ENCODE measurements at regions not wholly inside any gene's neighbourhood (a gene's known extent, or its start where the extent isn't known, plus 50 kb on each side); places are given as distances from the start of the nearest gene placed in this dataset.

DNA sequence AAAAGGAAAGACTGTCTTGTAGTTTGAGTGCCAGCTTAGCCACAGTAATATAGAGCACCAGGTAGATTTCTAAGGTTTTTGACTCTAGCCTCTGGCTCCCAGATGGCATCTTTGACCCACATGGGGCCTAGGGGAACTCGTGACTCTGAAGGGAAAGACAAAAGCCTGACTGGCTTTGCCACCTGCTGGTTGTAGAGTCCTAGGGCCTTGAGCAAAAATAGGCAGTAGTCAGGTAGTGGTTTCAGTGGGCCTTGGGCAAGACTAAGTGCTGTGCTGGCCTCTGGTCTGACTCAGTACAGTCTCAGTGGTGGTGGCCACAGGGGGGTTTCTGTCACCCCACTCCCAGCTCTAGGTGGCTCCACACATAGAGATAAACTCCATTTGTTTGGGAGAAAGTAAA is 349.4 kb downstream of the FAM181B start:
- DNase-seq (ENCODE audit: low read depth, low spot score) = no peak

- no peak for DNase-seq (ENCODE audit: low read depth, low spot score)
Measured at GRCh38 chr11:82373781-82374542, 359.7 kb downstream of the FAM181B start.

- no peak for DNase-seq (ENCODE audit: low read depth, low spot score)
Measured at GRCh38 chr11:82365351-82365750, 368.3 kb downstream of the FAM181B start.

DNA sequence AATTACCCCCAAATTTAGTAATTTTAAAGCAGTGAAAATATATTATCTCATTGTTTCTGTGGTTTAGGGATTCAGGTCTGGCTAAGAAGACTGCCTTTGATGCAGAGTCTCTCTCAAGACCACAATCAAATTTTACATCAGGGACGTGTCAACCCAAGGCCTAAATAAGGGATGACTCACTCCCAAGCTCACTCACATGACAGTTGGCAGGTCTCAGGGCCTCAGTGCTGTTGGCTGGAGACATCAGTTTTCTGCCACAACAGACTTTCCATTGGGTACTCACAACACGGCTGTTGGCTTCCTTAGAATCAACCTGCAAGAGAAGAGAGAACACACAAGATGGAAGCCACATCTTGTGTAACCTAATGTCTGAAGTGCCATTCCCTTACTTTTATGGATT is 377.3 kb downstream of the FAM181B start:
- peak; percentile 54 for DNase-seq (ENCODE audit: low read depth, low spot score)

DNA sequence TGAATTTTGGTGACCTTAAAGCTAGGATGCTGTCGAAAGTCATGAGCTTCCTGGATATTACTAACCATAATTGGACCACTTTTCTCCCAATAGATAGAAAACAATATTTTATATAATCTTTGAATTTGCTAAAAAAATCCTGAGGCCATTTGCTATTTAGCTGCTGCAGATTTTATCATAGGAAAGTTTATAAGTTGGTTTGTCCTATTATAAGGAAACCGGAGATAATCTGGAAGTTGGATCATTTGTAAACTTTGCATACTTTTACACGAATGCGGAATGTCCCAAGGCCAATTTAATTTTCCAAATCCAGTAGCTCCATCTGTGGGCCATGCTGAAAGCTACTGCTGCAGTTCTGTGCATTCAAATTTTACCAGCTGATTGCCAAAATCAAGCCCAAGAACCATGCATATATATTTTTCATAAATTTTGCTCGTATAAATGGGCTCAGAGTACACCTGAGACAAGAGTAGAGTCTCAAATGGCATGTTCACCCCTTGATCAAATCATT is 378.3 kb downstream of the FAM181B start:
- no peak for DNase-seq (ENCODE audit: low read depth, low spot score)

- no peak for DNase-seq (ENCODE audit: low read depth, low spot score)
Measured at GRCh38 chr11:82326853-82327252, 406.8 kb downstream of the FAM181B start.

GRCh38 chr11:82321206-82321605 is 412.5 kb downstream of the FAM181B start:
- no peak for DNase-seq (ENCODE audit: low read depth, low spot score)

DNA sequence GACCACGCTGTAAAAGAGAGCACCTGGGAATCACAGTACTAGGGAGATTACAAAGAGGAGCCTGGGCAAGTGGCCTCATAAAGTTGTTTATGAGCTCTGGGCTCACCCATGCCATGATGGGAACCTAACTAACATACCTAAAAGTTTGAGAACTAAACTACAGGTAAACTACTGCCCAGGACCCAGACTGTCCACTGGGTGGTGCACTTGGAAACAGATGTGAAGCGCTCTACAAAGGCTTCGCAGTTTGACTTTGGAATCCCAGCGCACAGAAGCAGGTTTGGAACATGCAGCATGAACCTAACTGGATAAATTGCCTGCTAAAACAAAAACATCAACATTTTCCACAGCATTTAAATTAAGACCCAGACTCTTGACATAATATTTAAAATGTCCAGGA is 418.6 kb downstream of the FAM181B start:
- DNase-seq (ENCODE audit: low read depth, low spot score) = peak; percentile 26

GRCh38 chr11:82308979-82309378 is 424.7 kb downstream of the FAM181B start:
- DNase-seq (ENCODE audit: low read depth, low spot score) = no peak

DNA sequence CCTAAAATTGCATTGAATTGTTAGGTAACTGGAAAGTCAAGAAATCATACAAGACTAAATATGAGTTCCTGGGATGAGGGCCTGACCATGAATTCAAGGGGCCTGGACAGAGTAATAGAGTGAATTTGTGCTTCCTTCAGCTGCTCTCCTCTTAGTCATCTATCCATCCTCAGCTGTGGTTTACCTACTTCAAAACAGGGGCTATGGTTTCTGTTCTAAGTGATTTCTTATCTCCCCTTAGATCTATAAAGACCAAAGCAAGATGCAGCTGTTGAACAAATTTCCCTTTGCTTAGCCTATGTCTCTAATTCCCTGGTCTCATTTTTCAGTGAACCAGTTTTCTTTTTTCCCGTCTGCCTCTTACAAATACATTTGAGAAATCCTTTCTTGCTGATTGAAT is 428.5 kb downstream of the FAM181B start:
- DNase-seq (ENCODE audit: low read depth, low spot score) = no peak

GRCh38 chr11:82303671-82304070 is 430.0 kb downstream of the FAM181B start:
- no peak for DNase-seq (ENCODE audit: low read depth, low spot score)

DNA sequence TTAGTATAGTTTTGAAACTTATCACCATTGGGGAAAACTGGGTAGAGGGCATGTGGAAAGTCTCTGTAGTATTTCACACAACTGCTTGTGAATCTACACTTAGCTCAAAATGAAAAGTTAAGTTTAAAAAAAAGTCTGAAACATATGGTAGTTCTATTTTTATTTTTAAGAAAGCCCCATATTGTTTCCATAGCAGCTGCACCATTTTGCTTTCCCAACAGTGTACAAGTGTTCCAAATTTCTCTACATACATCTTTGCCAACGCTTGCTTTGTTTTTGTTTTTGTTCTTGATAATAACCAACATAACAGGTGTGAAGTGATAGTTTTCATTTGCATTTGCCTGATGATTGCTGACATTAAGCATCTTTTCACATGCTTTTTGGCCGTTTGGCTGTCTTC is 445.2 kb downstream of the FAM181B start:
- DNase-seq (ENCODE audit: low read depth, low spot score) = no peak

DNA sequence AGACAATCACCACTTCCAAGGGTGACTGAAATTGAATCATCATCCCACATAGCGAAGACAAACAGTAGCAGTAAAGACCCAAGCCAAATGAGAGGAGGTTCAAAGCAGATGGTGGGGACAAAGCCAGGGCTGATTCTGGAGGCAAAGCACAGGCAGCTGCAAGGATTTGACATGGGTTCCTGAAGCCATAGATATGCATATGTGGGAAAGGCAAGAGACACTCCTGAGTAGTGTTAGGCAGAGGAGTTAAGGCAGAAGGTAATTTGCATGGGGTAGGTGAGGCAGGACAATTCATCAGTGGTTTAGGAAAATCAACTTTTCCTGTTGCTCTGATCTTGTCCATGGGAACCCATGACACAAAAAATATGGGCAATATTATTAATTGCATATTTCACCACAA is 462.8 kb downstream of the FAM181B start:
- DNase-seq (ENCODE audit: low read depth, low spot score) = no peak

GRCh38 chr11:82268627-82269026 is 465.0 kb downstream of the FAM181B start:
- no peak for DNase-seq (ENCODE audit: low read depth, low spot score)

DNA sequence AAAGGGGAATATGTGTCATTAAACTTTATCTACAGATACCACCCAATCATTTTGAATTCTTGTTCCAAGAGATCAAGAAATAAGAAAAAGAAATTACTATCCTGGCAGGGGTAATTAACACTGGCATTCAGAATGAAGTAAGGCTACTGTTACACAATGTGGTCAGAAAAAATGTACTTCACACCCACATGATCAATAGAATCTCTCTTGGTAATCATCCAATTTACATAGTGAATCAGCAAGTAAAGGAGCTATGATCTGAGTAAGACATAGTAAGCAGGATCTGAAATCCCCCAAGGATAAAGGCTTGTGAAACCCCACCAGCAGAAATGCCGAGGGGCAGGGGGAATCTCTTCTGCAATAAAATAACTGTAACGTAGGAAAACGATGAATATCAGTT is 466.5 kb downstream of the FAM181B start:
- DNase-seq (ENCODE audit: low read depth, low spot score) = peak; percentile 0

- DNase-seq (ENCODE audit: low read depth, low spot score) = no peak
Measured at GRCh38 chr11:82261367-82261766, 472.3 kb downstream of the FAM181B start.

- DNase-seq (ENCODE audit: low read depth, low spot score) = no peak
Measured at GRCh38 chr11:82250047-82250446, 483.6 kb downstream of the FAM181B start.

DNA sequence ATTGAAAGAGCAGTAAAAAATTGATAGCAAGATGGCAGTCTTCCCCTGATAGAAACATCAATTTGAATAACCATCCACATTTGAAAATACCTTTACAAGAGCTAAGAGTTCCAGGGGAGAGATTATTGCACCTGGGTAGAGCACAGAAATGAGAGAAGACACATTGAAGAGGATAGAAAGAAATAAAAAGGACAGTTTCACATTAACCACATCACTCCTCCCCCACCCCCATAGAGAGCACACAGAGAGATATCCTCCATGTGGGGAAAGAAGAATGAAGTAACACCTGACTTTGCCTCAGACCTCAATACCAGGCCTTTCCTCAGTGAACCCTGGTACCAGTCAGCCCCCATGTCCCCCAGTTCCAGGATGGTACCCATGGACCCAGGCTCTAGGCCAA is 486.7 kb downstream of the FAM181B start:
- DNase-seq (ENCODE audit: low read depth, low spot score) = no peak

DNA sequence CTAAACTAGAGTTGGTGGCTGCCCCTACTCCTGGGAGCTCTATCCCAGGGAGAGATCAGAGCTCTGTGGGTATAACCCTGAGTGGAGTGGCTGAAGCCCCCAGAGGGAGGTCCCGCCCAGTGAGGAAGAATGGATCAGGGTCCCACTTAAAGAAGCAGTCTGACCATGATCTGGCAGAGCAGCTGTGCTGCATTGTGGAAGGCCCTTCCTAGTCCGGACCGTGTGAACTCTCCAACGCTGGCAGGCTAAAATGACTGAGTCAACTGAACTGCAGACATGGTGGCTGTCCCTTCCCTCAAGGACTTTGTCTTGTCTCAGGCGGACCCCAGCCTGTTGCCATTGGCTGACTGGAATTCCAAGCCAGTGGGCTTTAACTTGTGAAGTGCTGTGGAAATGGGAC is 494.2 kb downstream of the FAM181B start:
- no peak for DNase-seq (ENCODE audit: low read depth, low spot score)

DNA sequence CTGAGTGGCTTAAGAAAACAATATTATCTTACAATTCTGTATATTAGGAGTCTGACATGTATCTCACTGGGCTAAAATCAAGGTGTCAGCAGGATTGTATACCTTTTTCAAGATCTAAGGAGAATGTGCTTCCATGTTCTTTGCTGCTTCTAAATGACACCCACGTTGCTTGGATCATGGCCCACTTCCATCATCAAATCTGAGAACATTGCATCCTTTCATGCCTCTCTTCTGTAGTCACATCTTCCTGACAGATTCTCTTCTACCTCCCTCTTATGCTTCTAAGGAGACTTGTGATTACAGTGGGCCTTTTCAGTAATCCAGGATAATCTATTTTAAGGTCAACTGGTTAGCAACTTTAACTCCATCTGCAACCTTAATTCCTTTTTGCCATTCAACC is 499.4 kb downstream of the FAM181B start:
- DNase-seq (ENCODE audit: low read depth, low spot score) = no peak

GRCh38 chr11:82233201-82233600 is 500.5 kb downstream of the FAM181B start:
- DNase-seq (ENCODE audit: low read depth, low spot score) = no peak

GRCh38 chr11:82229341-82229740 is 504.3 kb downstream of the FAM181B start:
- peak; percentile 40 for DNase-seq (ENCODE audit: low read depth, low spot score)

DNA sequence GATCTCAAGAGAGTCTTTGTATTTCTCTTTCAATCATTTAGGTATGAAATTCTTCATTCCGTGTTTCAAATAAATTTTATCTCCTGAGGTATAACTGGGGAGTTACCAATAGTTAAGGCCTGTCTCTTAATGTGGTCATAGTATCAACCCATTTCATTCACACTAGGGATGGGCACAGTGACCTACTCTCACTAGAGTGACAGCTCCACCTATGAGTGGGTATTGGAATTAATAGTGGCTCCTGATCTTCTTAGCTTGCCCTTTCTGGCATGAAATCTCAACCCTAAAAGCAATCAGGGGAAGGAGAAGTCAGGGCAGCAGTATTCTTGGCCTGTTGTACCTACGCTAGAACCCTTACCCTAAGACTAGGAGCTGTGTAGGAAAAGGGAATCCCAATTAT is 507.7 kb downstream of the FAM181B start:
- no peak for DNase-seq (ENCODE audit: low read depth, low spot score)

DNA sequence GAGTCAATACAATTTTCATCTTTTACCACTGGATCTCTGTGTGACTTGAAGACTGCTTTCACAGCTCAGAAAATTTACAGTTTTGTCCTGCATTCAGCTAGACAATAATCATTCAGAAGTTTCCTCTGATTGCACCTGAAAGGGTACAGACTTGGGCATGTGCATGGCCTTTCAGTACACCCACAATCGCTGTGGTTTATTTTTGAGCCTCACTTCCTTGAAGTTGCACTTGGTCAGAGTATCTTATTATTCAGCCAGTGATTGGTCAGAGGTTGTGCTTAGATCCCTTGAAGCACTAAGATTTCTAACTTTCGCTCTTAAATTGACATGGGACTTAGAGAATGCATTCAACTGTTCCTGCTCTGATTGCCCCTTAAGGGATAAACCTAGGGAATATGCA is 508.2 kb downstream of the FAM181B start:
- no peak for DNase-seq (ENCODE audit: low read depth, low spot score)
